ENCODE measurements at regions not wholly inside any gene's neighbourhood (a gene's known extent, or its start where the extent isn't known, plus 50 kb on each side); places are given as distances from the start of the nearest gene placed in this dataset.

- no peak for DNase-seq (ENCODE audit: extremely low read depth in 1 of 11, low read depth in 9 of 11, low spot score in 4 of 11)
Observed at GRCh38 chr3:107973152-107973551, 117.7 kb downstream of the CD47 start.

GRCh38 chr3:107970993-107971580 lies 119.7 kb downstream of the CD47 start:
- no peak for DNase-seq (ENCODE audit: extremely low read depth in 1 of 11, low read depth in 9 of 11, low spot score in 4 of 11)

GRCh38 chr3:107969994-107970819 lies 120.6 kb downstream of the CD47 start:
- DNase-seq (ENCODE audit: extremely low read depth in 1 of 11, low read depth in 9 of 11, low spot score in 4 of 11) = peak in 1 of 11 donors; percentile 21

- no peak for DNase-seq (ENCODE audit: extremely low read depth in 1 of 11, low read depth in 9 of 11, low spot score in 4 of 11)
Observed at GRCh38 chr3:107969525-107969924, 121.3 kb downstream of the CD47 start.

- DNase-seq (ENCODE audit: extremely low read depth in 1 of 11, low read depth in 9 of 11, low spot score in 4 of 11) = no peak
Observed at GRCh38 chr3:107966276-107966675, 124.6 kb downstream of the CD47 start.

GRCh38 chr3:107965136-107965655 lies 125.6 kb downstream of the CD47 start:
- DNase-seq (ENCODE audit: extremely low read depth in 1 of 11, low read depth in 9 of 11, low spot score in 4 of 11) = no peak

- no peak for DNase-seq (ENCODE audit: extremely low read depth in 1 of 11, low read depth in 9 of 11, low spot score in 4 of 11)
Observed at GRCh38 chr3:107963581-107963980, 127.2 kb downstream of the CD47 start.

GRCh38 chr3:107962946-107963345 lies 127.9 kb downstream of the CD47 start:
- DNase-seq (ENCODE audit: extremely low read depth in 1 of 11, low read depth in 9 of 11, low spot score in 4 of 11) = no peak

- DNase-seq (ENCODE audit: extremely low read depth in 1 of 11, low read depth in 9 of 11, low spot score in 4 of 11) = no peak
Observed at GRCh38 chr3:107962037-107962436, 128.8 kb downstream of the CD47 start.

- no peak for DNase-seq (ENCODE audit: extremely low read depth in 1 of 11, low read depth in 9 of 11, low spot score in 4 of 11)
Observed at GRCh38 chr3:107959550-107960154, 131.2 kb downstream of the CD47 start.

- no peak for DNase-seq (ENCODE audit: extremely low read depth in 1 of 11, low read depth in 9 of 11, low spot score in 4 of 11)
Observed at GRCh38 chr3:107958146-107958545, 132.7 kb downstream of the CD47 start.

- DNase-seq (ENCODE audit: extremely low read depth in 1 of 11, low read depth in 9 of 11, low spot score in 4 of 11) = no peak
Observed at GRCh38 chr3:107956991-107957900, 133.6 kb downstream of the CD47 start.

- no peak for DNase-seq (ENCODE audit: extremely low read depth in 1 of 11, low read depth in 9 of 11, low spot score in 4 of 11)
Observed at GRCh38 chr3:107954845-107955244, 136.0 kb downstream of the CD47 start.

- no peak for DNase-seq (ENCODE audit: extremely low read depth in 1 of 11, low read depth in 9 of 11, low spot score in 4 of 11)
Observed at GRCh38 chr3:107953722-107954121, 137.1 kb downstream of the CD47 start.

GRCh38 chr3:107951126-107951525 lies 139.7 kb downstream of the CD47 start:
- no peak for DNase-seq (ENCODE audit: extremely low read depth in 1 of 11, low read depth in 9 of 11, low spot score in 4 of 11)

GRCh38 chr3:107950417-107950816 lies 140.4 kb downstream of the CD47 start:
- DNase-seq (ENCODE audit: extremely low read depth in 1 of 11, low read depth in 9 of 11, low spot score in 4 of 11) = no peak

GRCh38 chr3:107949394-107949970 lies 141.3 kb downstream of the CD47 start:
- no peak for DNase-seq (ENCODE audit: extremely low read depth in 1 of 11, low read depth in 9 of 11, low spot score in 4 of 11)

GRCh38 chr3:107947203-107947602 lies 143.6 kb downstream of the CD47 start:
- DNase-seq (ENCODE audit: extremely low read depth in 1 of 11, low read depth in 9 of 11, low spot score in 4 of 11) = no peak

GRCh38 chr3:107946700-107947099 lies 144.1 kb downstream of the CD47 start:
- no peak for DNase-seq (ENCODE audit: extremely low read depth in 1 of 11, low read depth in 9 of 11, low spot score in 4 of 11)

Data from renal cortex interstitium (tissue), 11 donors.